Lung (tissue), 11 donors: ENCODE measurements at regions not wholly inside any gene's neighbourhood (a gene's known extent, or its start where the extent isn't known, plus 50 kb on each side); places are given as distances from the start of the nearest gene placed in this dataset.

ENCODE experiments used
- ATAC-seq: fragments of 200-7000 bp; cut with Tn5 transposase; one replicate; pipeline ENCODE4 v1.9.1; 2020; ENCODE audit warnings: moderate number of reproducible peaks; ENCODE audit not compliant: insufficient read depth, low FRiP score
- DNase-seq, 3 donors: peaks; one replicate each; pipeline ENCODE4 v3.0.0-alpha.2; 2013 to 2017
- H3K27ac ChIP-seq, 2 donors: one replicate each; pipeline ENCODE4 v1.5.1; 2013; ENCODE audit warnings: mild to moderate bottlenecking in 2 of 2, moderate library complexity in 2 of 2, control low read depth in 1 of 2, inconsistent platforms in 1 of 2, low read depth in 1 of 2, low read length in 1 of 2
- H3K27me3 ChIP-seq, 3 donors: one replicate each; pipeline ENCODE4 v1.5.1; 2013; ENCODE audit warnings: low read length in 2 of 3; ENCODE audit not compliant: control insufficient read depth in 3 of 3, insufficient read depth in 3 of 3
- H3K36me3 ChIP-seq, 4 donors: one replicate each; pipeline ENCODE4 v1.5.1; 2013; ENCODE audit warnings: low read length in 4 of 4, mild to moderate bottlenecking in 1 of 4, moderate library complexity in 1 of 4; ENCODE audit not compliant: control insufficient read depth in 4 of 4, insufficient read depth in 4 of 4
- H3K4me1 ChIP-seq, 5 donors: one replicate each; pipeline ENCODE4 v1.5.1; 2013; ENCODE audit warnings: low read length in 5 of 5, mild to moderate bottlenecking in 2 of 5, moderate library complexity in 1 of 5; ENCODE audit not compliant: control insufficient read depth in 5 of 5, insufficient read depth in 5 of 5
- H3K4me3 ChIP-seq: one replicate; pipeline ENCODE4 v1.5.1; 2013; ENCODE audit warnings: mild to moderate bottlenecking, control low read depth, moderate library complexity
- H3K9ac ChIP-seq, 2 donors: one replicate each; pipeline ENCODE4 v1.5.1; 2013; ENCODE audit warnings: low read length in 2 of 2, control low read depth in 1 of 2; ENCODE audit not compliant: insufficient read depth in 1 of 2
- H3K9me3 ChIP-seq, 4 donors: one replicate each; pipeline ENCODE4 v1.5.1; 2013; ENCODE audit warnings: low read length in 3 of 4, mild to moderate bottlenecking in 1 of 4, moderate library complexity in 1 of 4; ENCODE audit not compliant: control insufficient read depth in 4 of 4, insufficient read depth in 3 of 4
- WGBS, 2 donors: extraction: QIAGEN DNeasy Blood & Tissue Kit; methylation state at CpG; one replicate each; pipeline ENCODE4 v1.1.7; 2013; 5-methylcytosine and 5-hydroxymethylcytosine counted together
- TF ChIP-seq, protein P1 (sequence below): IDR thresholded peaks from 2 replicates; pipeline ENCODE4 v1.5.1; 2012; ENCODE audit warnings: mild to moderate bottlenecking; ENCODE audit errors: control extremely low read depth, extremely low read depth
- donor health status: control.
- donor health status: control.
- donor health status: Bipolar disorder and iron deficiency.
- donor health status: healthy.
- donor health status: DM: yes; HTN: yes; CAD: no.

DNA sequence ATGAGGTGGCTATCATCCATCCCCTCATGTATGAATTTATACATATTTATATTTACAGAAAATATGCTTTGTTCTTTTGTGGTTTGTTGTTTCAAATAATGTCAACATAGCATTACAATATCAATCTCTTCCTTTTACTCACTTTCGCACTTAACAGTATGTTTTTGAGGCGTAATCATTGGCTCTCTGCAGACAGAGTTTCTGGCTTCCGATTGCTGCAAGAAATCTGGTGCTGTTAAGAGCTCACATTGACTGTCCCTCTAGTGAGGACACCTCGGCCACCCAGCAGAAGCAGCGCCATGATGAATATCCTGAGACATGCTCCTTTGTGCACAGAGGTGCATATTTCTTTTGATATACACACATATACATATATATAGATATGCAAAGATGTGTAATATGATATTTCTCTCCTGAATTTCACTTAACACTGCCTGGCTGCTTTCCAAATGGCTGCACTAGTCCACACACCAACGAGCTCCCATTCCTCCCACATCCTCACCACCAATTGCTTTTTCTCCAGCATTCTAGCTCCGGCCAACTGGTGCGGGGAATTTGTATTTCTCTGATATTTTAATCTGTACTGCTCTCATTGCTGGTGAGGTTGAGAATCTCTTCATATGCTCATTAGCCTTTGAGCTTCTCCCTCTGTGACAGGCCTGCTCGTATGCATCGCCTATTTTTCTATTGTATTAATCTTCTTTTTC lies 248.4 kb downstream of the SIPA1L2 start:
- H3K27ac ChIP-seq: no peak overlapping the region
- WGBS, 2 donors: 86 to 91% methylated on average over 10 of the region's 10 CpGs
- peaks cover 0 to 2% (median 0%) of the 10 kb centered on the region in 4 donors for H3K9me3 ChIP-seq
- TF ChIP-seq, protein P1, sequence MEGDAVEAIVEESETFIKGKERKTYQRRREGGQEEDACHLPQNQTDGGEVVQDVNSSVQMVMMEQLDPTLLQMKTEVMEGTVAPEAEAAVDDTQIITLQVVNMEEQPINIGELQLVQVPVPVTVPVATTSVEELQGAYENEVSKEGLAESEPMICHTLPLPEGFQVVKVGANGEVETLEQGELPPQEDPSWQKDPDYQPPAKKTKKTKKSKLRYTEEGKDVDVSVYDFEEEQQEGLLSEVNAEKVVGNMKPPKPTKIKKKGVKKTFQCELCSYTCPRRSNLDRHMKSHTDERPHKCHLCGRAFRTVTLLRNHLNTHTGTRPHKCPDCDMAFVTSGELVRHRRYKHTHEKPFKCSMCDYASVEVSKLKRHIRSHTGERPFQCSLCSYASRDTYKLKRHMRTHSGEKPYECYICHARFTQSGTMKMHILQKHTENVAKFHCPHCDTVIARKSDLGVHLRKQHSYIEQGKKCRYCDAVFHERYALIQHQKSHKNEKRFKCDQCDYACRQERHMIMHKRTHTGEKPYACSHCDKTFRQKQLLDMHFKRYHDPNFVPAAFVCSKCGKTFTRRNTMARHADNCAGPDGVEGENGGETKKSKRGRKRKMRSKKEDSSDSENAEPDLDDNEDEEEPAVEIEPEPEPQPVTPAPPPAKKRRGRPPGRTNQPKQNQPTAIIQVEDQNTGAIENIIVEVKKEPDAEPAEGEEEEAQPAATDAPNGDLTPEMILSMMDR: no peak
- ATAC-seq (no peak), DNase-seq (peak; percentile 42 to 73 (median 68))
- H3K4me1 ChIP-seq: peaks cover 0 to 5% (median 0%) of the 10 kb centered on the region in 5 donors
- no peak overlapping the region for H3K4me3 ChIP-seq
- H3K27me3 ChIP-seq: no peaks in the 10 kb centered on the region
- H3K9ac ChIP-seq: no peak overlapping the region
- H3K36me3 ChIP-seq: no peaks in the 10 kb centered on the region

DNA sequence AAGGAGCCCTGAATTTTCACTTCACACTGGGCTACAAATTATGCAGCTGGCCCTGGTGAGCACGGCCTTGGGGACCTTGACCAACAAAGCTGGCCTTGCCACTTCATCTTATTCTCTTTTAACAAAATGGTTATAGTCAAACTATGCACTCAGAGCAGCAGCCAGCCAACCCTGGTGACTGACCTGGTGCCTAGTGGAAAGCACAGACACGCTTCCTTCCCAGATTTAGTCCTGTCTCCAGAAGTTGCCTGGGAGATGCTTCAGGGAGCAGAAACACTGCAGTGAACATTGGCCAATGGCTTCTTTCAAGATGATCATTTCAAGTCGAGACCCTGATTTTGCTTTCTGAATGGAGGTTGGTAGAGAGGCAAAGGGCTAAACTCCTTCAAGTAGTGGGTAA lies 249.3 kb downstream of the SIPA1L2 start:
- no peak overlapping the region for H3K4me3 ChIP-seq
- H3K4me1 ChIP-seq: peaks cover 0 to 5% (median 0%) of the 10 kb centered on the region in 5 donors
- TF ChIP-seq, protein P1: no peak
- peaks cover 0 to 3% (median 0%) of the 10 kb centered on the region in 4 donors for H3K9me3 ChIP-seq
- no peaks in the 10 kb centered on the region for H3K36me3 ChIP-seq
- no peaks in the 10 kb centered on the region for H3K27me3 ChIP-seq
- no peak overlapping the region for H3K27ac ChIP-seq
- H3K9ac ChIP-seq: no peak overlapping the region
- ATAC-seq (no peak), DNase-seq (no peak)
- 88 to 91% methylated on average over 3 of the region's 3 CpGs for WGBS, 2 donors

DNA sequence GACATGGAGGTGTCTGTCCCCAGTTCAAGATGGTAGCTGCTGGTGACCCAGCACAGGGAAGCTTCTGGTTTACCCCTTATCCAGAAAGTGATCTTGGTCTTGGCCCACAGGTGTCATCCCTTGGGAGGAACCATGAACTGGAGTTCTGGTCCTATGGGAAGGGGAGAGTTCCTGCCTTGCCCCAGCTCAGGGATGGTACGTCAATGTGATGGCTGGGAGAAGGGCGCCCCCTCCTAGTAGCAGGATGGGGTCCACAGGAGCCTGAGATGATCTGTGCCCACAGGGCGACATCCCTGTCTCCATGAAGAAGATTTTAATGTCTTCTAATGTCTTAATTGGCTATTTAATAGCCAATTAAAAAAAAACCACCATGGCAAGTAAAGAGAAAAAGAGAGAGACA lies 249.8 kb downstream of the SIPA1L2 start:
- peaks cover 0 to 5% (median 0%) of the 10 kb centered on the region in 5 donors for H3K4me1 ChIP-seq
- no peak for ATAC-seq
- WGBS, 2 donors: 80 to 96% methylated on average over 3 of the region's 3 CpGs
- H3K9ac ChIP-seq: no peak overlapping the region
- peaks cover 0 to 3% (median 0%) of the 10 kb centered on the region in 4 donors for H3K9me3 ChIP-seq
- H3K4me3 ChIP-seq: no peak overlapping the region
- H3K36me3 ChIP-seq: no peaks in the 10 kb centered on the region
- TF ChIP-seq, protein P1: no peak
- no peak overlapping the region for H3K27ac ChIP-seq
- DNase-seq: no peak
- no peaks in the 10 kb centered on the region for H3K27me3 ChIP-seq
